GM19043 (cell line): ENCODE measurements at regions not wholly inside any gene's neighbourhood (a gene's known extent, or its start where the extent isn't known, plus 50 kb on each side); places are given as distances from the start of the nearest gene placed in this dataset.

Source experiments
- ATAC-seq: cut with Tn5 transposase; IDR thresholded peaks from one replicate; pipeline ENCODE4 v1.9.1; 2021; ENCODE audit warnings: low read depth; ENCODE audit not compliant: unreplicated experiment

DNA sequence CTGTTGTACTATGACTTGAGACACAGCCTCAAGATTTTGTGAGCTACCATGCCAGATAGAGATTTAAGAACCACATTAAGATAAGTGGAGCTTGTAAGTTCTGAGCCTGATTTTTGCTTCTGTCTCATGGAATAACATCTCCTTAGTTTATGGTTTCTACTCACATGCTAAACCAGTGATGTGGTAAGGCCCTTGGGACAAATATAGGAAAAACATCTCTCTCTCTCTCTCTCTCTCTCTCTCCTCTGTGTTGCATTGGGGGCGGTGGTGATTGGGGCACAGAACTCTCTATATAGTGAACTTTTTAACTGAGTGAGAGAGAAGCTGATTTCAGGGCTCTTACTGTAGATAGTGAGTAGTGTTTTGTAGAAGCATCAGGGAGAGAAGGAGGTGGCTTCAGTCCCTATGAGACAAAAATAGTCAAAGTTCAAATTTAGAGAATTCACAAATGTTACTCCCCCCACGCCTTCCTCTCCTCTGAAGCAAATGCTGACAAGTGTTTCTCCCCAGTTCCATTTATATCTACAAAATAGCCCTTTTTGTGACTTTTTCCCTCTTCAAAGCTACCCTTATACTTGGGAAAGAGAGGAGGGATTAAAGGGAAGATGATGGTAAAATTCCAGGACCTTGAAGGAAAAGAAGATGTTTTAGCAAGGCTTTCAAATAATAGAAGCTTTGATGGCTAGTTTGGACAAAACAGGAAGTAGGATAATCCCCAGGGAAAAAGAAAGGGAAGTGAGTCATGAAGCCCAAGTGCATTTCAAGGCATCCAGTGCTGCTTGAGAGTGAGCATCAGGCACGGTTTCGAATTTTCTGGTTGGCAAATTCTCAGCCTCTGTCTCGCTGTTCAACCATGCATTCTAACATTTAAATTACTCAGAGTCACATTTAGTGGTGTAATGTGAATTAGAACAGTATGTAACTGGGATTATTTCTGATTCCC lies 134.3 kb upstream of the AP1S2 start:
- no peak for ATAC-seq

DNA sequence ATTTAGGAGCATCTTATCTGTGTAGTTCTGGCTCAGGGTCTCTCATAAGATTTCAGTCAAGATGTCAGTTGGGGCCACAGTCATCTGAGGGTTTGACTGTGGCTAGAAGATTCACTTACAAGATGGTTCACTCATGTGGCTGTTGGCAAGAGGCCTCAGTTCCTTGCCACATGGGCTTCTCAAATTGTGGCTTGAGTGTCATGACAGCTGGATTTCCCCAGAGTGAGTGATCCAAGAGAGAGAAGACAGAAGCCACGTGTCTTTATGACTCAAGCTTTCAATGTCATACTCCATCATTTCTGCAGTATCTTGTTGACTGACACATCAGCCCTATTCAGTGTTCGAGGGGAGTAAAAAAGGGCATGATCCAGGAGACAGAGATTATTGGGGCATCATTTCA lies 131.3 kb upstream of the AP1S2 start:
- no peak for ATAC-seq

DNA sequence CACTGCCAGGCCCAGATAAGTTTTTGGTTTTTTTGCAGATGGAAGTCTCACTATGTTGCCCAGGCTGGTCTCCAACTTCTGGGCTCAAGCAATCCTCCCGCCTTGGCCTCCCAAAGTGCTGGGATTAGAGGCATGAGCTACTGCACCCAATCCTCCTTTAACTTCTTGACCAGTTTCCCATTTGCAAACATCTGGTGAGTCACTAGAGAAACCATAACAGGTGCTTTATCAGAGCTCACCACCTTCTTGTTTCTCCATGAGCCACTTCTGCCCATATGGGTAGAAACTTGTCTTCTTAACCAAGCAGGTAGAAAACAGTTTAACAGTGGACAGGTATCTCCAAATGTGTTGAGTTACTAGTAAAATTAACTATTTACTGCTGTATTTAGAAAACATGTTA lies 128.4 kb upstream of the AP1S2 start:
- ATAC-seq: no peak

- no peak for ATAC-seq
Measured at GRCh38 chrX:15977644-15978043, 123.0 kb upstream of the AP1S2 start.

DNA sequence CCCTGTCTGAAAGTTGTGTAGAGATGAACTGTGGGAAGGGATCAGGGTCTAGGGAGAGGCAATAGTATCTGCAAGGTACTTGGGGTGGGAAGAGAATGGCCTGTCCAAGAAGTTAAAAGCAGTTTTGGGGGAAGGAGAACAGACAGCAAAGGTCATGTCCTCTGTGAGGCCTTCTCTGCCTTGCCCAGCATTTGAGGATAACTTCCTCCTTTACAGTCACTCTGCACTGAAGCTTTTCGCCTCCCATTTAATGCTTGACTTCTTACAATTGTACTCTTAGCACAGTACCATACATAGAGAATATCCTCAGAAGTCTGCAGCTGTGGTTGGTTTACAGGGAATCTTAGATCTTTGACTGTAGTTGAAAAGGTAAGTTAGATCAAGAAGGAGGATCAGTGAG lies 121.8 kb upstream of the AP1S2 start:
- ATAC-seq: no peak

DNA sequence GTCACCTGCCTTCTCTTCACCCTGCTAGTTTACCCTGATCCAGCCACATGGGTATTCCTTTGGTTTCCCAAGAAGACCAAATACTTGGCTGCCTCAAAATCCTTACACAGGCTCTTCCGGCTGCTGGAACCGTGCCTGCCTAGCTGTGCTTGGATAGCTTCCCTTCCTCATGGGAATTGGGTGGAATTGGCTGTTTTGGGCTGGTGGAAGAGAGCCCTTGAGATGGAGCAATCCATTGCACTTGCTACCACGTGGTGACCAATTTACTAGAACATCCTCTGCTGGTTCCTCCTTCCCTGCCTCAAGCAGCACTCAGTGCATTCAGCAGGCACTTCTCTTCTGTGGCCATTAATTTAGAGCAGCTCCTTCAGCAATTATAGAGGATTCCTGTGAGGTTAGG lies 119.3 kb upstream of the AP1S2 start:
- no peak for ATAC-seq

DNA sequence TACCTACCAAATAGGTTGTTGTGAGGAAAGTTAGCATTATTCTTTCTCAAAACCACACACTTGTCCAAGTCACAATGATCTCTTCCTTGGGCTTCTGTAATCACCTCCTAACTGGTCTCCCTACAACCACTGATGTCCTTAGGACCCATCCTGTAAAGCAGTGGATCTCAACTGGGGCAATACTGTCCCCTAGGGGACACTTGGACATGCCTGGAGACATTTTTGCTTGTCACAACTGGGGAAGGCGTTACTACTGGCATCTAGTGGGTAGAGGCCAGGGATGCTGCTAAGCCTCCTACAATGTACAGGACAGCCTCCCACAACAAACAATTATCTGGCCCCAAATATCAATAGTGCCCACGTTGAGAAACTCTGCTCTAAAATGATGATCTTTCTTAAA lies 118.7 kb upstream of the AP1S2 start:
- ATAC-seq: no peak

DNA sequence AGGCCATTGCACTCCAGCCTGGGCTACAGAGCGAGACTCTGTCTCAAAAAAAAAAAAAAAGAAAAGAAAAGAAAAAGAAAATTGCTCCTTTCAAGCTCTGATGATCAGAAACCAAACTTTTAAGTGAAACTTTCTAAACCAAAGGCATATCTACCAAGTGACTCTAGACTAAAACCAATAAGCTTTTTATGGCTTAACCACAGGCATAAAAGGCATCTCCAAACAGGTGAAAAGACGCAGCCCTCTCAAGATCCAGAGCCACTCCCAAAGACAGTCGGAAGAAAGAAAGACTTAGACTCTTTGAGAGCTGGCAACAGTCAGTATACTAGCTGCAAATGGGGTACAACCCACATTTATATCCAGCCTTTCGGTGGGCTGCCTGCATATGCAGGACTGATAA lies 117.1 kb upstream of the AP1S2 start:
- ATAC-seq: no peak

DNA sequence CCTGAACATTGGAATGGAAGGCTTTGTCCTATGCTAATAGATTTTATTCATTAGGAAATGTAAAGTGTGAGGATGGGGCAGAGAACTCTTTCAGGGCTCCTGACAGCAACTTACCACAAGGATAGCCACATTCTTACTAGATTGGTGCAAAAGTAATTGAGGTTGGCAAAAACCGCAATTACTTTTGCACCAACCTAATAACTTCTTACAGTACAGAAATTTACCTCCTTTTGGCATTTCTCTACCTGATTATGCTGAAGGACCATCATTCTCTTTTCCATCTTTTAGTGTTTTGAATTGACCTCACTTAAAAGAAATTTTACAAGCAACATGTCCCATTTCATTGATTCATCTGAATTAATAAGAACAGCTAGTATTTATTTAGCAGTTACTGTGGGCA lies 109.2 kb upstream of the AP1S2 start:
- no peak for ATAC-seq

DNA sequence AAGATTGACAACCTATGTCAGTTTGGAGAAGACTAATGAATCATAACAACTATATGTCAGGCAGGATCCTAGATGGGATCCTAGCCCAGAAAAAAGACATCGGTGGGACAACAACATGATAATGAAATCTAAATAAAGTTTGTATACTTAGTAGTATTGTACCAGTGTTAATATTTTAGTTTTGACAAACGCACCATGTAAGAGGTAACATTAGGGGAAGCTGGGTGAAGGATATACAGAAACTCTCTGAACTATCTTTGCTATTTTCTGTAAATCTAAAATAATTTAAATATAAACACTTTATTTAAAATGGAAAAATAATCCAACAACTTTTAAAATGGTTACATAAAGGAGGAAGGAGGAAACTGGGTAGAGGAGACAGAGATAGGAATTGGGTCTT lies 105.6 kb upstream of the AP1S2 start:
- no peak for ATAC-seq

- no peak for ATAC-seq
Measured at GRCh38 chrX:15956681-15957080, 102.1 kb upstream of the AP1S2 start.

DNA sequence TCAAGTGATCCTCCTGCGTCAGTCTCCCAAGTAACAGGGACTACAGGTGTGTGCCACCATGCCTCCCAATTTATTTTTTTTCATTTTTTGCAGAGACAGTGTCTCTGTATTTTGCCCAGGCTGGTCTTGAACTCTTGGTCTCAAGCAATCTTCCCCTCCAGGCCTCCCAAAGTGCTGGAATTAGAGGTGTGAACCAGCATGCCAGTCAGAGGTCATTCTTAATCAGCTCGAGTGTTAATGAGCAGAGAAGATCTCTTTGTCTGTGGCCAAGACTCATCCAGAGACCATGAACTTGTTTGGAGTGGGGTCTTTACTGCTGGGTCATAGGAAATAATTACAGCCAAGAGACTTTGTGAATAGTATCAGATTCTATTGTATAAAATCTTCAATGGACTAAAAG lies 99.2 kb upstream of the AP1S2 start:
- no peak for ATAC-seq

GRCh38 chrX:15952212-15952611 lies 97.6 kb upstream of the AP1S2 start:
- ATAC-seq: no peak

GRCh38 chrX:15948318-15948660 lies 93.7 kb upstream of the AP1S2 start:
- no peak for ATAC-seq

DNA sequence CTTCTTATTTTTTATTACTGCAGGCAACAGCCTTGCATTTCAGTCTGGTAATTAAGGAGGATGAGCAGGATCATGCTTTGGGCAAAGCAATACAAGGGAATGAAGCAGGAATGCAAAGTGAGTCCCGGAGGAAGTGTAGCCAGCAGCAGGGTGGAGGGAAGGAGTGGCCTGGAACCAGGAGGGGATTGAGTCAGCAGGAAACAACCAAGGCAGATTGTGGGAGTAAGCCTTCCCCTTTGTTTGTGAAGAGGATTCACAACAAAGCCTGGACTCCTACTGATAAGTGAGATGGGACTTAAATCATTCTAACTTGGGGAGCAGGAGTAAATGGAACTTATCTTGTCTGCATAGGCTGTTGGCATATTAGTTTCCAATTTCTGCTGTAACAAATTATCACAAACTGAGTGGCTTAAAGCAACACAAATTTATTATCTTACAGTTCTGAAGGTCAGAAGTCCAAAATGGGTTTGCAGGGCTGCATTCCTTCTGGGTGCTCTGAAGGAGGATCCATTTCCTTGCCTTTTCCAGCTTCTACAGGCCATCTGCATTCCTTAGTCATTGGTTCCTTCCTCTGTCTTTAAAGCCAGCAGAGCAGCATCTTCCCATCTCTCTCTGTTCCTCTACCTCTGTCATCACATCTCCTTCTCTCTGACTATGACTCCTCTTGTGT lies 93.2 kb upstream of the AP1S2 start:
- no peak for ATAC-seq

GRCh38 chrX:15946783-15947580 lies 92.4 kb upstream of the AP1S2 start:
- no peak for ATAC-seq

GRCh38 chrX:15943391-15943790 lies 88.8 kb upstream of the AP1S2 start:
- ATAC-seq: no peak

DNA sequence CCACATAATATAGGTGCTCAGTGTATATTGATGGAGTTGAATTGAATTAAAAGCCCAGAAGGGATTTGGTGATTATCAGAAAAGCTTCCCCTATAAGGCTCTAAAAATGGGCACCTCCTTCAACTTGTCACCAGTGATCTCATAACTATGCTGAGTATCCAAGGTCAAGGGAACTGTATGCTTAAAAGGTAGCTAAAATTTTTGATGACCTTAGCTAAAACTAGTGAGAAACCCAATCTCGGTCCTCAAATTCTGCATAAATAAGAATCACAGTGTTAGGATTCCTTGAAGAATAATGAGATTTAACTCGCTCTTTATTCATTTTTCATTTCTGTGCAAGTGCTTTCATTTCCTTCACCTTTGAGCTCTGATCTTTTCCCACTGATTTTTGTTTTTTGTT lies 87.7 kb upstream of the AP1S2 start:
- no peak for ATAC-seq

DNA sequence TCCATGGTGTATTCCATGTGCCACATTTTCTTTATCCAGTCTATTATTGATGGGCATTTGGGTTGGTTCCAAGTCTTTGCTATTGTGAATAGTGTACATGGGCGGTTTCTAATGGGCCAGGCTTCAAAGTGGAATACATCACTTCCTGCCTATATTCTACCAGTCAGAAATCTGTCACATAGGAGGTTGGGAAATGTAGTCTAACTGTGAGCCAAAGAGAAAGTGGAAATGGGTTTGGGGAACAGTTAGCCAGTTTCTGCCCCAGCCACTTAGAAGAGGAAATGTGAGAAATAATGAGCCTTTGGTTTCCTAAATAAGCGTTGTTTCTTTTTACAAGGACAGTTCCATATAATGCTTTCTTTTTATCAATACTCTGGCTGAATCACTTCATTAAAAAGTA lies 85.1 kb upstream of the AP1S2 start:
- ATAC-seq: no peak

DNA sequence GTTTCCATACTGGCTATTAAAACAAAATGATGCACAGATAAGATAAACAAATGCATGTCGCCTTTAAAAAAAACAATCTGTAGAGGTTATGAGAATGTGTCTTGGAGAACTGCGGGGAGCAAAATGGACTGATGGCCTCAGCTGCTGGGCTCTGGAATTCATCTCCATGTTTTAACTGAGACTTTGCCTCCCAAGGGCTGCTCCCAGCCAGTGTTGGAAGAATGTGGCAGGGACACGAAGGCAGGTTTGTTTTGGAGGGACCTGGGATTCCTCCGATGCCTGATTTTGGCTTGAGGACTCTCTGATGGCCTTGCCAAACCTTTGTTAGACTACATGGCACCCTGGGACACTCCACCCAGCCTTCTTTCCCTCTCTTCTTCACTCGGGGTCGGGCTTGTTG lies 83.5 kb upstream of the AP1S2 start:
- ATAC-seq: no peak

DNA sequence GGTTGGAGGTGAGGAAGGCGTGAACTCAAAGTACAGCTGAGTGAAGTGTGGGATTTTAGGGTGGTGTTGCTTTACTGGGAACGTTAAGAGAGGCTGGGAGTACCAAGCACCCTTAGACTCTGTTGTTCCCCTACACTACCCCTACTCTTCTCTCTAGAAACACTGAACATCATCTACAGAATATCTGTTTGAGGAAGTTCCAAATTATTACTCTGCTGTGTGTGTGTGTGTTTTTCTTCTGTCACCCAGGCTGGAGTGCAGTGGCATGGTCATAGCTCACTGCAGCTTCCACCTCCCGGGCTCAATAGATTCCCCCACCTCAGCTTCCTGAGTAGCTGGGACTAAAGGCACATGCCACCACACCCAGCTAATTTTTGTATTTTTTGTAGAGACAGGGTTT lies 76.7 kb upstream of the AP1S2 start:
- no peak for ATAC-seq
